Transverse colon (tissue), 4 donors: ENCODE measurements at regions not wholly inside any gene's neighbourhood (a gene's known extent, or its start where the extent isn't known, plus 50 kb on each side); places are given as distances from the start of the nearest gene placed in this dataset.

Experiments used
- CTCF ChIP-seq, 5 experiments: fragments of 200-600 bp in 3 of 5; fragments of 450-650 bp in 2 of 5; sonication (generic) in 3 of 5; IDR thresholded peaks; 1 replicate in 2 of 5; 2 replicates in 3 of 5; pipeline ENCODE4 v1.5.1; 2016 to 2017; ENCODE audit warnings: antibody characterized with exemption in 5 of 5, inconsistent platforms in 3 of 5, mild to moderate bottlenecking in 2 of 5, moderate library complexity in 1 of 5
- POLR2AphosphoS5 ChIP-seq, 3 donors: sonication (generic); formaldehyde crosslinking; IDR thresholded peaks; one replicate each; pipeline ENCODE4 v1.6.1; 2016; ENCODE audit warnings: antibody characterized with exemption in 3 of 3

- TF ChIP-seq POLR2AphosphoS5 (IDR thresholded peaks at IDR 0.05): no peak
- no peak for TF ChIP-seq CTCF (IDR thresholded peaks at IDR 0.05)
Observed at GRCh38 chr20:60469829-60470228, 511.6 kb downstream of the CDH26 start.
